ENCODE measurements at regions not wholly inside any gene's neighbourhood (a gene's known extent, or its start where the extent isn't known, plus 50 kb on each side); places are given as distances from the start of the nearest gene placed in this dataset.

- TF ChIP-seq CTCF (conservative IDR thresholded peaks at IDR 0.05; ENCODE audit: low read depth, low read length) (no peak), EZH2 (IDR thresholded peaks at IDR 0.05; ENCODE audit: low read length, unreplicated experiment) (no peak), EZH2phosphoT487 (IDR thresholded peaks at IDR 0.05; ENCODE audit: borderline replicate concordance, low read length) (no peak)
Observed at GRCh38 chr9:11443631-11444030, 830.8 kb upstream of the PTPRD start.
